ENCODE measurements at regions not wholly inside any gene's neighbourhood (a gene's known extent, or its start where the extent isn't known, plus 50 kb on each side); places are given as distances from the start of the nearest gene placed in this dataset.

GRCh38 chr12:83603106-83603505 lies 916.4 kb downstream of the TMTC2 start:
- no peaks in the 10 kb centered on the region for H3K36me3 ChIP-seq (ENCODE audit: control insufficient read depth in 2 of 2, insufficient read depth in 1 of 2, low read length in 2 of 2)
- H3K9me3 ChIP-seq (ENCODE audit: control insufficient read depth, insufficient read depth, low read depth, low read length) = no peaks in the 10 kb centered on the region
- TF ChIP-seq ZNF843 (tag by site-specific recombination; IDR thresholded peaks at IDR 0.05) (no peak), OVOL3 (tag by site-specific recombination; IDR thresholded peaks at IDR 0.05) (no peak), ZNF350 (tag by site-specific recombination; IDR thresholded peaks at IDR 0.05) (no peak), ZNF19 (tag by site-specific recombination; IDR thresholded peaks at IDR 0.05; ENCODE audit: low read depth) (no peak), CTCF (tag by site-specific recombination; IDR thresholded peaks at IDR 0.05) (no peak), ZNF148 (tag by site-specific recombination; IDR thresholded peaks at IDR 0.05; ENCODE audit: borderline replicate concordance) (no peak), ZNF571 (tag by site-specific recombination; IDR thresholded peaks at IDR 0.05) (no peak)
- no peak overlapping the region for H3K4me3 ChIP-seq (ENCODE audit: low read depth, low read length)
- ChIA-PET POLR2A (no interaction called here), CTCF (no interaction called here)
- no peak overlapping the region for H3K27ac ChIP-seq (ENCODE audit: extremely low read depth, low read depth, low read length)
- H3K4me1 ChIP-seq (ENCODE audit: control insufficient read depth, insufficient read depth, low read length) = no peaks in the 10 kb centered on the region

GRCh38 chr12:83575326-83575725 lies 888.6 kb downstream of the TMTC2 start:
- TF ChIP-seq SP7 (tag by site-specific recombination; IDR thresholded peaks at IDR 0.05) (no peak), ZNF433 (tag by site-specific recombination; IDR thresholded peaks at IDR 0.05; ENCODE audit: low read depth) (no peak), ZNF544 (tag by site-specific recombination; IDR thresholded peaks at IDR 0.05) (no peak), ZNF658 (tag by site-specific recombination; IDR thresholded peaks at IDR 0.05) (no peak), PRDM1 (tag by site-specific recombination; IDR thresholded peaks at IDR 0.05) (no peak)
- no peaks in the 10 kb centered on the region for H3K4me1 ChIP-seq (ENCODE audit: control insufficient read depth, insufficient read depth, low read length)
- ChIA-PET POLR2A (no interaction called here), CTCF (interaction anchor here (0.6 kb wide), 1 partner anchor 1380 kb away, joined by 3 read pairs; no protein-coding TSS in a partner anchor)
- H3K27ac ChIP-seq (ENCODE audit: extremely low read depth, low read depth, low read length) = no peak overlapping the region
- no peaks in the 10 kb centered on the region for H3K36me3 ChIP-seq (ENCODE audit: control insufficient read depth in 2 of 2, insufficient read depth in 1 of 2, low read length in 2 of 2)
- no peak overlapping the region for H3K4me3 ChIP-seq (ENCODE audit: low read depth, low read length)
- H3K9me3 ChIP-seq (ENCODE audit: control insufficient read depth, insufficient read depth, low read depth, low read length) = no peaks in the 10 kb centered on the region

GRCh38 chr12:83574142-83574541 lies 887.4 kb downstream of the TMTC2 start:
- no peak overlapping the region for H3K4me3 ChIP-seq (ENCODE audit: low read depth, low read length)
- no peaks in the 10 kb centered on the region for H3K4me1 ChIP-seq (ENCODE audit: control insufficient read depth, insufficient read depth, low read length)
- no peak for TF ChIP-seq ZNF544 (tag by site-specific recombination; IDR thresholded peaks at IDR 0.05)
- no peak for TF ChIP-seq ZBTB6 (tag by site-specific recombination; IDR thresholded peaks at IDR 0.05)
- TF ChIP-seq ZXDB (tag by site-specific recombination; IDR thresholded peaks at IDR 0.05) = no peak
- no peak for TF ChIP-seq ZNF140 (tag by site-specific recombination; IDR thresholded peaks at IDR 0.05)
- no peak for TF ChIP-seq ZNF350 (tag by site-specific recombination; IDR thresholded peaks at IDR 0.05)
- no peak for TF ChIP-seq ZBTB26 (tag by site-specific recombination; optimal IDR thresholded peaks at IDR 0.05)
- no peak for TF ChIP-seq YY1 (tag by site-specific recombination; IDR thresholded peaks at IDR 0.05)
- no peak for TF ChIP-seq BCL11B (tag by site-specific recombination; IDR thresholded peaks at IDR 0.05; ENCODE audit: low read depth)
- no peak for TF ChIP-seq ZNF585B (tag by site-specific recombination; IDR thresholded peaks at IDR 0.05)
- no peak for TF ChIP-seq ZBTB48 (tag by site-specific recombination; IDR thresholded peaks at IDR 0.05)
- no peak for TF ChIP-seq ZNF785 (tag by site-specific recombination; IDR thresholded peaks at IDR 0.05)
- no peak for TF ChIP-seq ZNF704 (tag by site-specific recombination; IDR thresholded peaks at IDR 0.05)
- no peaks in the 10 kb centered on the region for H3K36me3 ChIP-seq (ENCODE audit: control insufficient read depth in 2 of 2, insufficient read depth in 1 of 2, low read length in 2 of 2)
- CTCF ChIA-PET = no interaction called here
- no peak overlapping the region for H3K27ac ChIP-seq (ENCODE audit: extremely low read depth, low read depth, low read length)
- POLR2A ChIA-PET = no interaction called here
- no peaks in the 10 kb centered on the region for H3K9me3 ChIP-seq (ENCODE audit: control insufficient read depth, insufficient read depth, low read depth, low read length)
